A549 (cell line): ENCODE measurements at regions not wholly inside any gene's neighbourhood (a gene's known extent, or its start where the extent isn't known, plus 50 kb on each side); places are given as distances from the start of the nearest gene placed in this dataset.
"Not testable (repeated sequence)": the region's sequence is repeated elsewhere in the genome, so short reads cannot be mapped to it uniquely, and the experiment has no call there.

ENCODE experiments used
- ATAC-seq, 2 experiments: fragments of 200-7000 bp in 1 of 2; fragments of >200 bp in 1 of 2; cut with Nextera tagmentation in 1 of 2; cut with Tn5 transposase in 1 of 2; 3 replicates each; pipeline versions ENCODE4 v1.8.0 to v1.9.1; 2018 to 2020; ENCODE audit warnings: mild to moderate bottlenecking in 1 of 2, moderate library complexity in 1 of 2
- CTCF ChIA-PET: fragments of 300-600 bp; sonication (Branson Sonifier 250); formaldehyde crosslinking; extraction: SDS; loops from one replicate; lab custom pipeline; 2021; ENCODE audit warnings: antibody characterized with exemption, inconsistent platforms; lab: Yijun Ruan, JAX
- POLR2A ChIA-PET: fragments of 350-600 bp; formaldehyde crosslinking; extraction: SDS; loops from one replicate; lab custom pipeline; 2021; ENCODE audit warnings: antibody characterized with exemption, inconsistent platforms; lab: Yijun Ruan, JAX
- DNase-seq, 2 experiments: peaks; one replicate each; pipeline versions ENCODE4 v3.0.0 to v3.0.0-alpha.2; 2011 to 2016; ENCODE audit warnings: low read depth in 1 of 2, low spot score in 1 of 2
- FAIRE-seq: peaks from 2 replicates; lab custom pipeline; 2011; peaks lifted over from hg19 to GRCh38; lab: Jason Lieb, UNC
- H3K27ac ChIP-seq, 2 experiments: fragments of >200 bp; sonication (Bioruptor Twin); formaldehyde crosslinking; 3 replicates each; pipeline ENCODE4 v1.5.1; 2016 to 2017
- H3K4me1 ChIP-seq: fragments of >200 bp; sonication (Bioruptor Twin); formaldehyde crosslinking; 3 replicates; pipeline ENCODE4 v1.6.1; 2016
- H3K4me2 ChIP-seq: fragments of >200 bp; sonication (Bioruptor Twin); formaldehyde crosslinking; 3 replicates; pipeline ENCODE4 v1.6.1; 2016
- H3K4me3 ChIP-seq: fragments of >200 bp; sonication (Bioruptor Twin); formaldehyde crosslinking; 3 replicates; pipeline ENCODE4 v1.5.1; 2016
- H3K9me3 ChIP-seq: fragments of >200 bp; sonication (Bioruptor Twin); formaldehyde crosslinking; 3 replicates; pipeline ENCODE4 v1.6.1; 2016
- BHLHE40 ChIP-seq: IDR thresholded peaks from 2 replicates; pipeline ENCODE4 v1.6.1; 2012; ENCODE audit warnings: low read depth, low read length, inconsistent platforms
- CBX2 ChIP-seq: fragments of 200-600 bp; sonication (generic); IDR thresholded peaks from 2 replicates; pipeline ENCODE4 v1.6.1; 2016; ENCODE audit warnings: low read depth, mild to moderate bottlenecking, borderline replicate concordance
- CBX8 ChIP-seq: fragments of 200-600 bp; sonication (generic); IDR thresholded peaks from 2 replicates; pipeline ENCODE4 v1.6.1; 2016
- CTCF ChIP-seq: fragments of >200 bp; sonication (Bioruptor Twin); formaldehyde crosslinking; IDR thresholded peaks from 3 replicates; pipeline ENCODE4 v1.5.1; 2016
- ESRRA ChIP-seq: fragments of 150-350 bp; IDR thresholded peaks from 2 replicates; pipeline ENCODE4 v1.6.1; 2014; ENCODE audit warnings: mild to moderate bottlenecking, low read length, borderline replicate concordance
- FOSB ChIP-seq: fragments of 250-450 bp; sonication (Bioruptor Pico); IDR thresholded peaks from 2 replicates; pipeline ENCODE4 v1.5.0; 2020; ENCODE audit warnings: mild to moderate bottlenecking, moderate library complexity
- GATA3 ChIP-seq: IDR thresholded peaks from 2 replicates; pipeline ENCODE4 v1.6.1; 2012; ENCODE audit warnings: borderline replicate concordance
- HEYL ChIP-seq: fragments of 250-450 bp; sonication (Bioruptor Pico); IDR thresholded peaks from 2 replicates; pipeline ENCODE4 v1.8.0; 2021; ENCODE audit warnings: mild to moderate bottlenecking, moderate library complexity
- HOXB13 ChIP-seq: fragments of 250-450 bp; sonication (Bioruptor Pico); IDR thresholded peaks from 2 replicates; pipeline ENCODE4 v1.5.0; 2020; ENCODE audit warnings: low read depth, mild to moderate bottlenecking, moderate library complexity
- JUN ChIP-seq, 2 experiments: fragments of >200 bp; sonication (Bioruptor Twin); formaldehyde crosslinking; IDR thresholded peaks; 2 replicates in 1 of 2; 3 replicates in 1 of 2; pipeline ENCODE4 v1.6.1; 2016 to 2017
- JUNB ChIP-seq: fragments of >200 bp; sonication (Bioruptor Twin); formaldehyde crosslinking; IDR thresholded peaks from 2 replicates; pipeline ENCODE4 v1.6.1; 2016
- MAFK ChIP-seq: fragments of 450-650 bp; IDR thresholded peaks from 2 replicates; pipeline ENCODE4 v1.6.1; 2014; ENCODE audit not compliant: partially characterized antibody
- NFE2L2 ChIP-seq: fragments of 150-350 bp; conservative IDR thresholded peaks from 2 replicates; pipeline ENCODE4 v1.6.1; 2014; ENCODE audit warnings: low read length
- NPAS2 ChIP-seq: fragments of 250-450 bp; sonication (Bioruptor Pico); IDR thresholded peaks from 2 replicates; pipeline ENCODE4 v1.8.0; 2022; ENCODE audit warnings: mild to moderate bottlenecking, moderate library complexity, borderline replicate concordance
- PBX3 ChIP-seq: IDR thresholded peaks from 2 replicates; pipeline ENCODE4 v1.6.1; 2012
- POLR2AphosphoS2 ChIP-seq: conservative IDR thresholded peaks from 2 replicates; pipeline ENCODE4 v1.6.1; 2012; ENCODE audit warnings: low read length, improper control_type of control experiment, inconsistent platforms
- RAD21 ChIP-seq, 2 experiments: fragments of >200 bp in 1 of 2; sonication (Bioruptor Twin) in 1 of 2; formaldehyde crosslinking in 1 of 2; IDR thresholded peaks in 1 of 2; conservative IDR thresholded peaks in 1 of 2; 2 replicates in 1 of 2; 3 replicates in 1 of 2; pipeline ENCODE4 v1.6.1; 2012 to 2018; ENCODE audit warnings: inconsistent platforms in 1 of 2
- SMC3 ChIP-seq: fragments of >200 bp; sonication (Bioruptor Twin); formaldehyde crosslinking; IDR thresholded peaks from 3 replicates; pipeline ENCODE4 v1.6.1; 2018; ENCODE audit warnings: inconsistent platforms
- TFCP2L1 ChIP-seq: fragments of 250-450 bp; sonication (Bioruptor Pico); IDR thresholded peaks from 2 replicates; pipeline ENCODE4 v1.5.0; 2021; ENCODE audit warnings: mild to moderate bottlenecking
- WGBS: methylation state at CpG from one replicate; pipeline ENCODE4 v1.1.6; 2017; ENCODE audit errors: missing lambda C conversion rate; 5-methylcytosine and 5-hydroxymethylcytosine counted together
- TF ChIP-seq, protein P1 (sequence below): IDR thresholded peaks from 2 replicates; pipeline ENCODE4 v1.6.1; 2012; ENCODE audit warnings: low read depth, borderline replicate concordance

DNA sequence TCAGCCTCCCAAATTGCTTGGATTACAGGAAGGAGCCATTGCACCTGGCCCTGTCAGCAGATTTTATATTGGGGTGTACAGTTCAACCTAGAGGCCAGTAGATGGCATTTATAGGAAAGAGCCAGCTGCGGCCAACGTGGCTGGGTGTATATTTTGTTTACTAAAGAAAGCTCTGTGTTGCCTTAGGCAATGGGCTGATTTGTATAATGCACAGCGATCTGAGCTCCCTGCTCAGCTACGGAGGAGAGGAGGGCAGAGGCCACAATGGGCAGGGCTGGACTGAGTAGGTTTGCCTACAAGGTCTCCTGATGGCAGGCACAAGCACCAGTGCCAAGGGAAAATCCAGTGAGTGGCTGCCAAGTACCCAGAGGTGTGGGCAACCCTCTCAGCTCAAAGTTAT, 282.4 kb downstream of the ARPP21 start:
- ATAC-seq = no peak
- no peak for FAIRE-seq
- Histone ChIP-seq H3K4me1 (no peaks in the 10 kb centered on the region), H3K4me2 (no peak overlapping the region), H3K27ac (no peak overlapping the region), H3K4me3 (no peak overlapping the region), H3K9me3 (peaks cover 14% of the 10 kb centered on the region; the same call in 1 of the 3 replicates)
- WGBS = 46% methylated on average over 4 of the region's 4 CpGs
- ChIA-PET POLR2A (no interaction called here), CTCF (interaction anchor here (0.6 to 2.0 kb wide), 2 partner anchors 13 to 749 kb away, joined by 3 to 10 read pairs; no protein-coding TSS in a partner anchor)
- TF ChIP-seq, protein P1, sequence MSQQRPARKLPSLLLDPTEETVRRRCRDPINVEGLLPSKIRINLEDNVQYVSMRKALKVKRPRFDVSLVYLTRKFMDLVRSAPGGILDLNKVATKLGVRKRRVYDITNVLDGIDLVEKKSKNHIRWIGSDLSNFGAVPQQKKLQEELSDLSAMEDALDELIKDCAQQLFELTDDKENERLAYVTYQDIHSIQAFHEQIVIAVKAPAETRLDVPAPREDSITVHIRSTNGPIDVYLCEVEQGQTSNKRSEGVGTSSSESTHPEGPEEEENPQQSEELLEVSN = no peak
- peak; percentile 9 for TF ChIP-seq MAFK
- DNase-seq = no peak

GRCh38 chr3:35924070-35924469, 284.7 kb downstream of the ARPP21 start:
- FAIRE-seq, H3K27ac ChIP-seq, H3K4me3 ChIP-seq, POLR2A ChIA-PET, H3K4me2 ChIP-seq, H3K4me1 ChIP-seq: not testable (repeated sequence)
- peak in 1 of 2 experiments; percentile 51 for DNase-seq
- peaks cover 14% of the 10 kb centered on the region; the same call in 1 of the 3 replicates for H3K9me3 ChIP-seq
- peak; percentile 68 for TF ChIP-seq SMC3
- TF ChIP-seq RAD21 (conservative IDR thresholded peaks at IDR 0.05 in 1 of 2, IDR thresholded peaks at IDR 0.05 in 1 of 2) = peak; percentile 60
- TF ChIP-seq GATA3 = peak; percentile 24; the same call in 1 of the 2 replicates
- peak; percentile 48 for TF ChIP-seq CTCF
- ATAC-seq = peak; percentile 85 to 91
- CTCF ChIA-PET = interaction anchor here (0.7 to 2.4 kb wide), 13 partner anchors 15 to 1944 kb away, joined by 3 to 14 read pairs (median 3); no protein-coding TSS in a partner anchor

DNA sequence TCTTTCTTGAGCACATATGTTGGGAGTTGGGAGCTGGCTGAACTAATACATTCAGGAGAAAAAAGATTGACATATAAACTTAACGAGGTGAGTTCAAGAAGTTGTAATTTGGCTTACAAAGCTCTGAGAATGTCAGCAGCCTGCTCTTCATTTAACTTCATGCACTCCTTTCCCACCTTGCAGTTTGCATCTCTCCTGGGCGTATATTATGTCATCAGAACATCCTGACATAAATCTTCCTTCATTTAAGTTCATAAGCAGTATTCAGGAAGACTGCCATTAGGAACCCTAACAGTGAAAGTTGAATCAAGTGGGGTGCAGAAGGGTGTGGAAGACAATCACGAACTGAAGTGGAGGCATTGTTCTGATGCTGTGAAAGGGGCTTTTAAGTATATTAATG, 288.1 kb downstream of the ARPP21 start:
- ATAC-seq (no peak), FAIRE-seq (no peak), DNase-seq (no peak)
- CTCF ChIA-PET = no interaction called here
- 44% methylated on average over 3 of the region's 3 CpGs for WGBS
- H3K4me2 ChIP-seq = no peak overlapping the region
- no peak overlapping the region for H3K27ac ChIP-seq
- POLR2A ChIA-PET = no interaction called here
- TF ChIP-seq PBX3 = no peak
- TF ChIP-seq NFE2L2 = no peak
- no peak for TF ChIP-seq TFCP2L1 (CRISPR knock-in tag)
- no peak for TF ChIP-seq MAFK
- no peak for TF ChIP-seq POLR2AphosphoS2
- TF ChIP-seq HOXB13 (CRISPR knock-in tag) = no peak
- no peak for TF ChIP-seq RAD21 (conservative IDR thresholded peaks at IDR 0.05 in 1 of 2, IDR thresholded peaks at IDR 0.05 in 1 of 2)
- no peak for TF ChIP-seq JUNB
- TF ChIP-seq, protein P1 = no peak
- TF ChIP-seq CBX2 = no peak
- TF ChIP-seq JUN (IDR thresholded peaks at IDR 0.05) = no peak
- TF ChIP-seq HEYL (CRISPR knock-in tag) = no peak
- TF ChIP-seq BHLHE40 = no peak
- TF ChIP-seq FOSB = no peak
- TF ChIP-seq ESRRA = no peak
- no peak for TF ChIP-seq NPAS2 (CRISPR knock-in tag)
- no peak for TF ChIP-seq CBX8
- H3K4me3 ChIP-seq = no peak overlapping the region
- H3K4me1 ChIP-seq = peaks cover 4% of the 10 kb centered on the region
- H3K9me3 ChIP-seq = 0 out of 3 replicates have a peak, but pooled peaks cover under 1% of the 10 kb centered on the region
